GM12891 (cell line): ENCODE measurements at regions not wholly inside any gene's neighbourhood (a gene's known extent, or its start where the extent isn't known, plus 50 kb on each side); places are given as distances from the start of the nearest gene placed in this dataset.

Experiments used
- POLR2A ChIP-seq: IDR thresholded peaks from 2 replicates; pipeline ENCODE4 v1.6.1; 2011; ENCODE audit warnings: low read depth, low read length, control low read depth
- POLR2AphosphoS5 ChIP-seq: IDR thresholded peaks from 2 replicates; pipeline ENCODE4 v1.6.1; 2011; ENCODE audit warnings: low read depth, low read length, control low read depth

DNA sequence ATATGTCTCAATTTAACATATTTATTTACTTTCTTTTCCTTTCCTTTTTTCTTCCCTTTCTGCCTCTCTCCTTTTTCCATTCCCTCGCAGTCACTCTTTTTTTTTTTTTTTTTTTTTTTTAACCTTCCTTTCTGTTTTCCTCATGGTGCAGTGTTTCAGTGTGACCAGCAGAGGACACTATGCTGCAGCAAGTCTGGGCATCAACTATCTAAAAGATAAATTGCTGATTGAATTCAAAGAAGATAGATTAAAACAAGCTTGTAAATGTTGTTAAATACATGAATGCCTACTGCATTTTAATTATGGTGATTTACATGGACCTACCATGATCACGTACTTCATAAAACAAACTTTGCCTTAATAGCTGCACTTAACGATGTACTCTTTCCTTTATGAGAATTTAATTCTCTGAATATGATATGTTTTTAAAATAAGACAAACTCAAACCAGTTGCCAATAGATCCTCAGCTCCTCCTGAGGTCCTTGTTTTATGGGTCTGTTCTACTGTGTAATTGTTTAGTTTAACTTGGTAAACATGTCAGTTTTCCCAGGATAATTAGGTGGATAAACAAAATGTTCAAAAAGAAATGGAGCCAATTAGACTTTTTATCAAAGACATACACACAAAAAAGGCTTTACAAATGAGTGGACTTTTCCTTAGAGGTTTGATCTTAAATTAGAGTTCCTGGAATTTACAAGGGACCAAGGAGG lies 101.0 kb upstream of the AGR3 start:
- TF ChIP-seq POLR2A (no peak), POLR2AphosphoS5 (no peak)
